OCI-LY1 (cell line): ENCODE measurements at regions not wholly inside any gene's neighbourhood (a gene's known extent, or its start where the extent isn't known, plus 50 kb on each side); places are given as distances from the start of the nearest gene placed in this dataset.

Experiments
- CTCF ChIP-seq: fragments of 200-600 bp; sonication (generic), shearing (Covaris generic); IDR thresholded peaks from 2 replicates; pipeline ENCODE4 v1.5.1; 2017; ENCODE audit warnings: mild to moderate bottlenecking, antibody characterized with exemption, low read length, moderate library complexity, mixed read lengths
- EZH2 ChIP-seq: fragments of 200-600 bp; sonication (generic), shearing (Covaris generic); IDR thresholded peaks from 2 replicates; pipeline ENCODE4 v1.8.0; 2017; ENCODE audit warnings: borderline replicate concordance, mixed run types, mild to moderate bottlenecking, antibody characterized with exemption, low read length, moderate library complexity, mixed read lengths

- no peak for TF ChIP-seq CTCF
- TF ChIP-seq EZH2 = no peak
Measured at GRCh38 chr18:73662421-73662820, 485.2 kb downstream of the FBXO15 start.
